Sigmoid colon (tissue), 4 donors: ENCODE measurements at regions not wholly inside any gene's neighbourhood (a gene's known extent, or its start where the extent isn't known, plus 50 kb on each side); places are given as distances from the start of the nearest gene placed in this dataset.

ENCODE experiments used
- POLR2A ChIP-seq, 2 donors: fragments of 450-650 bp; IDR thresholded peaks; one replicate each; pipeline ENCODE4 v1.6.1; 2016; ENCODE audit warnings: antibody characterized with exemption in 2 of 2, mild to moderate bottlenecking in 2 of 2, moderate library complexity in 2 of 2
- POLR2AphosphoS5 ChIP-seq, 4 donors: sonication (generic); formaldehyde crosslinking; IDR thresholded peaks; one replicate each; pipeline ENCODE4 v1.6.1; 2017; ENCODE audit warnings: antibody characterized with exemption in 4 of 4
- TF ChIP-seq, protein P1 (sequence below), 4 experiments: fragments of 450-650 bp in 3 of 4; fragments of 200-600 bp in 1 of 4; IDR thresholded peaks; one replicate each; pipeline ENCODE4 v1.5.1; 2016 to 2019; ENCODE audit warnings: antibody characterized with exemption in 4 of 4, mild to moderate bottlenecking in 3 of 4, moderate library complexity in 2 of 4

- TF ChIP-seq, protein P1, sequence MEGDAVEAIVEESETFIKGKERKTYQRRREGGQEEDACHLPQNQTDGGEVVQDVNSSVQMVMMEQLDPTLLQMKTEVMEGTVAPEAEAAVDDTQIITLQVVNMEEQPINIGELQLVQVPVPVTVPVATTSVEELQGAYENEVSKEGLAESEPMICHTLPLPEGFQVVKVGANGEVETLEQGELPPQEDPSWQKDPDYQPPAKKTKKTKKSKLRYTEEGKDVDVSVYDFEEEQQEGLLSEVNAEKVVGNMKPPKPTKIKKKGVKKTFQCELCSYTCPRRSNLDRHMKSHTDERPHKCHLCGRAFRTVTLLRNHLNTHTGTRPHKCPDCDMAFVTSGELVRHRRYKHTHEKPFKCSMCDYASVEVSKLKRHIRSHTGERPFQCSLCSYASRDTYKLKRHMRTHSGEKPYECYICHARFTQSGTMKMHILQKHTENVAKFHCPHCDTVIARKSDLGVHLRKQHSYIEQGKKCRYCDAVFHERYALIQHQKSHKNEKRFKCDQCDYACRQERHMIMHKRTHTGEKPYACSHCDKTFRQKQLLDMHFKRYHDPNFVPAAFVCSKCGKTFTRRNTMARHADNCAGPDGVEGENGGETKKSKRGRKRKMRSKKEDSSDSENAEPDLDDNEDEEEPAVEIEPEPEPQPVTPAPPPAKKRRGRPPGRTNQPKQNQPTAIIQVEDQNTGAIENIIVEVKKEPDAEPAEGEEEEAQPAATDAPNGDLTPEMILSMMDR (IDR thresholded peaks at IDR 0.05), result no peak
- TF ChIP-seq POLR2A (IDR thresholded peaks at IDR 0.05) (no peak), POLR2AphosphoS5 (IDR thresholded peaks at IDR 0.05) (no peak)
Observed at GRCh38 chr4:29046186-29046585, 1674.0 kb upstream of the PCDH7 start.
